Stimulated activated CD8-positive, alpha-beta memory T cell treated with anti-CD3 and anti-CD28 coated beads, Interleukin-4, amount 100 ng/mL, for 24 hours (primary cell): ENCODE measurements at regions not wholly inside any gene's neighbourhood (a gene's known extent, or its start where the extent isn't known, plus 50 kb on each side); places are given as distances from the start of the nearest gene placed in this dataset.

ENCODE experiments used
- DNase-seq: peaks from one replicate; pipeline ENCODE4 v3.0.0-alpha.2; 2020; ENCODE audit warnings: low read depth

GRCh38 chr15:69897061-69897460, 200.7 kb downstream of the TLE3 start:
- DNase-seq = no peak

- no peak for DNase-seq
Observed at GRCh38 chr15:69897471-69898237, 200.1 kb downstream of the TLE3 start.

GRCh38 chr15:69898243-69898642, 199.5 kb downstream of the TLE3 start:
- no peak for DNase-seq

- no peak for DNase-seq
Observed at GRCh38 chr15:69902414-69903062, 195.2 kb downstream of the TLE3 start.

GRCh38 chr15:69903470-69904469, 193.9 kb downstream of the TLE3 start:
- DNase-seq = no peak

- no peak for DNase-seq
Observed at GRCh38 chr15:69906256-69907185, 191.2 kb downstream of the TLE3 start.

- no peak for DNase-seq
Observed at GRCh38 chr15:69908060-69908459, 189.7 kb downstream of the TLE3 start.

- no peak for DNase-seq
Observed at GRCh38 chr15:69908590-69909420, 188.9 kb downstream of the TLE3 start.

- DNase-seq = no peak
Observed at GRCh38 chr15:69909719-69910444, 187.8 kb downstream of the TLE3 start.

GRCh38 chr15:69910514-69910913, 187.2 kb downstream of the TLE3 start:
- no peak for DNase-seq

- no peak for DNase-seq
Observed at GRCh38 chr15:69912116-69912515, 185.6 kb downstream of the TLE3 start.

- no peak for DNase-seq
Observed at GRCh38 chr15:69914040-69914439, 183.7 kb downstream of the TLE3 start.

- DNase-seq = no peak
Observed at GRCh38 chr15:69914960-69915359, 182.8 kb downstream of the TLE3 start.

- no peak for DNase-seq
Observed at GRCh38 chr15:69916169-69916785, 181.4 kb downstream of the TLE3 start.

GRCh38 chr15:69917056-69917455, 180.7 kb downstream of the TLE3 start:
- DNase-seq = no peak

- no peak for DNase-seq
Observed at GRCh38 chr15:69919816-69920215, 177.9 kb downstream of the TLE3 start.

GRCh38 chr15:69920221-69920620, 177.5 kb downstream of the TLE3 start:
- no peak for DNase-seq

GRCh38 chr15:69921626-69922619, 175.8 kb downstream of the TLE3 start:
- no peak for DNase-seq
